ENCODE measurements at regions not wholly inside any gene's neighbourhood (a gene's known extent, or its start where the extent isn't known, plus 50 kb on each side); places are given as distances from the start of the nearest gene placed in this dataset.

DNA sequence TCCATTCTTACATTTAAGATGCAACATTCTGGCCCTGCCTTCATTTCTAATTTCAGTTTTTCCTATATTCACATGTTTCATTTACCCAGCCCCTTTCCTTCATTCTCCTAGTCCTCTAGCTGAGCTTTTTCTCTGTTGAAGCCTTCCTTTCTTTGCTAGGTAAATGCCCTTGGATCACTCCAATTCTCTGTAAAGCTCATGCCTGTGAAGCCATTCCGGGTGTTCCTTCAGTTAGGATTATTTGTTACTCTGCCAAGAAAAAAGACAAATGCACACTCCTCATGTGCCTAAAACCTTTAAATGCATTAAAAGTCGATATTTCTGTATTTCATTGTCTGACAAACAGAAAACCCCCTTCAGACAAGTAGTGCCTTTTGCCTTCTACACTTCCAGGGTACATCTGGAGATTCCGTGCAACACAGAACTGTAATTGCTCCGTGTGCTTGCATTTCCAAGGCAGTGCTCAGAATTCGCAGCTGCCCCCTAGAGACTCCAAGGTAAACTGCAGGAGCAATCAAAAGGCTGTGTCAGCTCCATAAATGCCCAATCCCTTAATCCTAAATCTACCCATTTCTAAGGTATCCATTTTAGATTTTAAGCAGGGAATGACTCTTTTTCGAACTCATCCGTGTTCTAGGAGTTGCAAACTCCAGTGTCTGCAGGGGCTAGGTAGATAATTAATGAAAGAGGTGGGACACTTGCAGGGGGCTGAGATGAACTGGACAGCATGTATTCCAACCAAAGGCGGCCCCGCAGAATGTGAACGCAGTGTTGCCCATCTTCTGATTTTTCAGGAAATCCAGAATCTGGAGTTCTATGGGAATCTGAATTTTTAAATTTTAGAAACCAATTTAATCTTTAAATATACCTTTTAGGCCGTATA lies 320.2 kb downstream of the GRIN2B start (continued):
- TF ChIP-seq RFX5 (IDR thresholded peaks at IDR 0.05; ENCODE audit: low read depth, low read length): no peak

GRCh38 chr12:13654456-13654855 lies 326.9 kb downstream of the GRIN2B start:
- no peaks in the 10 kb centered on the region for H3K36me3 ChIP-seq (ENCODE audit: control insufficient read depth, insufficient read depth, low read length)
- TF ChIP-seq MAZ (IDR thresholded peaks at IDR 0.05; ENCODE audit: borderline replicate concordance, low read depth, low read length) (no peak), CHD1 (IDR thresholded peaks at IDR 0.05; ENCODE audit: low read depth, low read length) (no peak), MAFK (IDR thresholded peaks at IDR 0.05; ENCODE audit: low read depth, low read length) (peak; percentile 84), POLR2A (IDR thresholded peaks at IDR 0.05; ENCODE audit: low read depth, low read length) (no peak)
- no peaks in the 10 kb centered on the region for H4K20me1 ChIP-seq (ENCODE audit: insufficient read depth, low read length)
- no peak overlapping the region for H3K4me3 ChIP-seq (ENCODE audit: insufficient read depth, low read depth, low read length)
- no peak overlapping the region for H2BK20ac ChIP-seq (ENCODE audit: low read depth, low read length)
- H2BK15ac ChIP-seq (ENCODE audit: low read depth, low read length): no peak overlapping the region
- H3K4me1 ChIP-seq (ENCODE audit: control insufficient read depth, insufficient read depth, low read length): no peaks in the 10 kb centered on the region
- no peak overlapping the region for H3K14ac ChIP-seq (replicated peaks; ENCODE audit: low read depth, low read length)
- ChIA-PET CTCF (no interaction called here), POLR2A (ENCODE audit: unreplicated experiment) (no interaction called here)
- H2AK9ac ChIP-seq (replicated peaks; ENCODE audit: low read depth, low read length, poor library complexity): no peak overlapping the region
- H3K4ac ChIP-seq (ENCODE audit: low read depth, low read length): no peak overlapping the region
- no peak overlapping the region for H3K56ac ChIP-seq (ENCODE audit: extremely low read depth, insufficient read depth, low read length)
- DNase-seq (no peak), ATAC-seq (ENCODE audit: low read depth) (no peak)
- H2BK120ac ChIP-seq (ENCODE audit: low read depth, low read length): no peak overlapping the region
- H2BK5ac ChIP-seq (ENCODE audit: low read depth, low read length, poor library complexity, severe bottlenecking): no peak overlapping the region
- no peak overlapping the region for H4K91ac ChIP-seq (ENCODE audit: insufficient read depth, low read depth, low read length)
- no peak overlapping the region for H2AK5ac ChIP-seq (ENCODE audit: low read depth, low read length)
- WGBS, 2 experiments (ENCODE audit: extremely low coverage in 2 of 2, insufficient read length in 1 of 2): 83% methylated on average over 1 of the region's 1 CpG; no CpG with 5 or more reads in 1 of the 2 experiments
- no peak overlapping the region for H4K8ac ChIP-seq (ENCODE audit: low read depth in 2 of 2, low read length in 2 of 2)
- H4K5ac ChIP-seq (ENCODE audit: low read depth, low read length): no peak overlapping the region
- no peaks in the 10 kb centered on the region for H3K79me1 ChIP-seq (ENCODE audit: low read depth in 1 of 2, low read length in 2 of 2)
- BruUV-seq (replicated peaks): no TSS peak
- no peaks in the 10 kb centered on the region for H3K9me1 ChIP-seq (ENCODE audit: insufficient read depth, low read length)
- no peaks in the 10 kb centered on the region for H3K9me3 ChIP-seq (ENCODE audit: control insufficient read depth, insufficient read depth, low read length)
- H3K4me2 ChIP-seq (ENCODE audit: low read depth, low read length): no peak overlapping the region
- no peak overlapping the region for H3K27ac ChIP-seq (ENCODE audit: insufficient read depth, low read length)
- H3K27me3 ChIP-seq (ENCODE audit: control insufficient read depth, insufficient read depth, low read length): no peaks in the 10 kb centered on the region
- in situ Hi-C loops (cut with MboI; ENCODE audit: low sequenced_read_pairs): no loop called here
- intact Hi-C loops (cut with micrococcal nuclease): no loop called here
- H3K18ac ChIP-seq (ENCODE audit: low read depth, low read length): no peak overlapping the region
- no peak overlapping the region for H3K9ac ChIP-seq (ENCODE audit: low read depth, low read length)
- no peak overlapping the region for H3K23ac ChIP-seq (ENCODE audit: low read depth, low read length)
- no peak overlapping the region for H2AFZ ChIP-seq (replicated peaks; ENCODE audit: low read length, poor library complexity)
- dilution Hi-C loops (cut with HindIII; ENCODE audit: low sequenced_read_pairs, unreplicated experiment): no loop called here

Measured in IMR-90 (cell line).